EL (cell line): ENCODE measurements at regions not wholly inside any gene's neighbourhood (a gene's known extent, or its start where the extent isn't known, plus 50 kb on each side); places are given as distances from the start of the nearest gene placed in this dataset.
"Not testable (repeated sequence)": the region's sequence is repeated elsewhere in the genome, so short reads cannot be mapped to it uniquely, and the experiment has no call there.

Experiments
- DNase-seq: peaks from one replicate; pipeline ENCODE4 v3.0.0-alpha.2; 2016

DNA sequence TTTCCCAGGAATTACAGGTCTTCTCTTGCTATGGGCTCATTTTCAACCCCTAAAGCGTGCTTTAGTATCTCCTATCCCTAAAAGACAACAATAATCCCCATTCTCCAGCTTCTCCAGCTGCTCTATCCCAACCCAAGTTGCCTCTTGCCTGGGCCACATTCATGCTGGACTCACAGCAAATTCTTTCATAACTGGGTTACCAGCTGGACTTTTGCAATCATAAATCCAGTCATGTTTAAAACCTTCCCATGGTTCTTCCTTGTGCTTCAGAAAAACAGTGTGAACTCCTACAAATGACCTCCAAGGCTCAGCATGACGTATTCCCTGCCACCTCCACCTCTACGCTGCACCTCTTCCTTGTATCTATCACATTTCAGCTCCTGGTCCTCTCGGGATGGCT lies 346.9 kb downstream of the GADD45G start:
- DNase-seq, result no peak

DNA sequence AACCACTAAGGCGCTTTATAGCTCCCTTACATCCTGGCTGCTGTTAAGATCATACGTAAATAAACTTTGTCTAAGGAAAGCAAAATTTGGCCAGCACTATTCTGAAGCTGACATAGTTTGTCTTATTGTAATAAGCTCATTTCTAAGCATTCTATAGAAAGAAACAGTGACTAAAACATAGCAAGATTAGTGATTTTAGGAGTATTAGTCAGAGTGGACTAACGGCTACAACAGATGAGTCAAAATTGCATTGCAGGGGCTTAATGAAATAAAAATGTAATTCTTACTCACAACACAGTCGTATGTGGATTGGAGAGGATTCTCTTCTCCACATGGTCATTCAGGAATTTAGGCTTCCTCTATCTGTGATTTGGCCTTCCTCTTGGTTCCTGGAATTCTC lies 347.6 kb downstream of the GADD45G start:
- DNase-seq, result no peak

DNA sequence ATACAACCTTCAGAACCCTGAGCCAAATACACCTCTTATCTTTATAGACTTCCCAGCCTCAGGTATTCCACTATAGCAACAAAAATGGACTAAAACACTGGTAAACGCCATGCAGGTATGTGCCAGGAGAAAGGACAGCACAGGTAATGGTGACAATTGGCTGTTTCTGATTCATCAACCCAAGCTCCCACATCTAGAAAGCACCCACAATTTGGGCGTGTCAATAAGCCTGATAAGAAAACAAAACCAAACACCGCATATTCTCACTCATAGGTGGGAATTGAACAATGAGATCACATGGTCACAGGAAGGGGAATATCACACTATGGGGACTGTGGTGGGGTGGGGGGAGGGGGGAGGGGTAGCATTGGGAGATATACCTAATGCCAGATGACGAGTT lies 348.5 kb downstream of the GADD45G start:
- DNase-seq, result not testable (repeated sequence)

DNA sequence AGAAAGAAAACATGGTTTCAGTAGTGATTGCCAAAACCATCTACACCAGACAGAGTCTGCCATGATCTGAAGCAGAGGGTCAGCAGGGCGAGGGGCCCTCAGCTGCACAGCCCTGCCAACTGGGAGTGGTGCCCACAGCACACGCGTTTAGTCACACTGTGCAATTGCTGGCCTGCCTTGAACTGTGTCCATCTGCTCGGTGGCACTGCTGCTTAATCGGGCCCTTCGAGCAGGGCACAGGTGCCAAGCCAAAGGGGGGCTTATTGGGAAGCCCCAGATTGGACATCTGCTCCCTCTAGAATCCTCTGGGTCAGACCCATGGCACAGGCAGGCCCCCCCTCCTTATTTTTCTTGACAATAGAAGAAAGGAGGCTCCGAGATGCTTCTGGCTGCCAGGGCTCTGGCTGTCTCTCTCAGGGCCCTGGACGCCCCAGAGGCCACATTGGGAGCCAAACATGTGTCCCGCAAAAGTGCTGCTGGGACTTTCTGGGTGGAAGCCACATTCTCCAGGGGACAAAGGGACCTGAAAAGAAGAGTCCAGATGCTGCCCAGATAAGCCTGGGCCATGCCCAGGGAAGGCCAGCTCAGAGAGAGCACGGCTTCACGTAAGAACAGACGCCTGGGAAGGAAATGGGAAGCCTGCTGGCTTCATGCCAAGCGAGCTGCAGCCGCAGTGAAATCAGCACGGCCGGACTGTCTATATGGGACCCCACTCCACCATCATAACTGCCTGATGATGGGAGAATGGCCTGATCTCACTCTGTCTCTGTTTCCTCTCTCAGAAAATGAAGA lies 349.2 kb downstream of the GADD45G start:
- DNase-seq, result no peak

DNA sequence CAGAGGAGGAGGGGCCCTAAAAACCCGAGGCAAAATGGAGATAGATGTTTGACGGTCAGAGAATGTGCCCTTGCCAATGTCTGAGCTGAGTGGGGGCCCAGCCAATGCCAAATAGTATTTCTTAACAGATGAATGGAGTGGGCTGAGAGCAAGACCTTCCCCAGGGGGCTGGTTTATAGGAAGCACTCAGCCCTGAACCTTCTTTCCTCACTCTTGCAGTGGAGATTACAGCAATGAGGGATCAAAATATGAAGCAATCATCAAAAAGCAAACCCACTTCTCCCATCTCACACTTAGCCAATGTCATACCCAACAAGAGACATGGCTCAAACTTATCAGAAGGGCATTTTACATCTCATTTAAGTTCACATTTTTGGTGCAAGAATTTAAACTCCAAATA lies 350.3 kb downstream of the GADD45G start:
- DNase-seq, result no peak

DNA sequence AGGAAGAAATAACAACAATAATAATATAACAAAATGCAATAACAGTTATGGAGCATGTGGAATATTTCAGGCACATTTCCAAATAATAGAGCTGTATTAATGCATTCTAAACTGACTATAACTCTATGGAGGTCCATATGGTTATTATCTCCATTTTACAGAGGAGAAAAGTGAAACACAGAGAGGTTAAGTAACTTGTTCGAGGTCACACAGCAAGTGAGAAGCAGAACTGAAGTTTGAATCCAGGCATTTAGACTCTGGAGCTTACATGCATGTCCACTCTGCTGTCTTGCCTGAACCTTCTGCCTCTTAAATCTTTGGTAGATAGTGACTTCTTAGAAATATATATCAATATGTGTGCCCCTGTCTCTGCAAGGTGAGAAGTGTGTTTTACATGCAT lies 350.8 kb downstream of the GADD45G start:
- no peak for DNase-seq

DNA sequence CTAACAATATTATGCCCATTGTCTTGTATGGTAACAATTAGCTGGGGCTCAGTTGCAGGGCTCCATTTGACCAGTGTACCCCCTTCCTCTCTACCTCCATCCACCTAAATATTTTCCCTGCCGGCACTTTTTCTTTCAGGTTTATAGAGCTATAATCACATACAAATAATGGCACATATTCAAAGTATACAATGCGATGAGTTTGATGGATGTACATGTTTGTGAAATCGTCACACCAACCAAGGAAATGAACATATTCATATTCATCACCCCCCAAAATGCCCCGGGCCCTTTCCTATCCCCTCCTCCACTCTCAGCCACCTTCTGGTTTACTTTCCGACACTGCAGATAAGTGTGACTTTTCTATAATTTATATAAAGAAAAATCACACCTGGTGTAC lies 351.5 kb downstream of the GADD45G start:
- DNase-seq, result no peak

DNA sequence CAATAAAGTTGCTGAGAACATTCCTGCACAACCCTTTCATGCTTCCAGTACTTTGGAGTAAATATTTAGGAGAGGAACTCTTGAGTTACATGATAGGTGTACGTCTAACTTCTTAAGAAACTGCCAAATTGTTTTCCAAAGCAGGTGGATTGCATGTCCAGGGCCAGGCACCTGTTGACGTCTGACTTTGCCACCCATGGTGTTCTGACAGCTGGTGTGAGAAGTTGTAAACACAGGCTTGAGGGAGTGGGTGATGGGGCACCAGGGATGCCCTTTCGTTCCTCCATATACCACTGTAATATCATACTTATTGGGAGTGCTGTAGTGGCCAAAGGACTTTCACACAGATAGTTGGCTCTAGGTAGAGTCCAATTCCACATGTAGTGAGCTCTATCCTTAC lies 352.1 kb downstream of the GADD45G start:
- no peak for DNase-seq

DNA sequence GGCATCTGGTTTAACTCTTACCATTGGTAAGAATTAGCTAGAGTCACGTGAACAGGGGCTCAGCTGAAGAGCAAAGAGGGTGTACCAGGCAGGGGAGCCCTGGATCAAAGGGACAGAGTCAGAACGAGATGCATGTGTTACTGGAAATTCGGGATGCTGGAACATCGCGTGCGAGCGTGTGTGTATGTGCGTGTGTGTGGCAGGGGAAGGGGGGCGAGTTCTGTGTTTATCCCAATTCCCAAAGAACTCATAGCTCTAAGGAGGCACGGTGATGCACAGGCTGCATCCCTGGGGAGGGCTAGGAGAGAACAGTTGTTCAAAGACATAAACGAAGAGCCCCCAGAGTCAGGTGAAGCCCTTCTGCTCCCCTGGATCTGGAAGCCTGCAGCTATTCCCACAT lies 353.3 kb downstream of the GADD45G start:
- no peak for DNase-seq

DNA sequence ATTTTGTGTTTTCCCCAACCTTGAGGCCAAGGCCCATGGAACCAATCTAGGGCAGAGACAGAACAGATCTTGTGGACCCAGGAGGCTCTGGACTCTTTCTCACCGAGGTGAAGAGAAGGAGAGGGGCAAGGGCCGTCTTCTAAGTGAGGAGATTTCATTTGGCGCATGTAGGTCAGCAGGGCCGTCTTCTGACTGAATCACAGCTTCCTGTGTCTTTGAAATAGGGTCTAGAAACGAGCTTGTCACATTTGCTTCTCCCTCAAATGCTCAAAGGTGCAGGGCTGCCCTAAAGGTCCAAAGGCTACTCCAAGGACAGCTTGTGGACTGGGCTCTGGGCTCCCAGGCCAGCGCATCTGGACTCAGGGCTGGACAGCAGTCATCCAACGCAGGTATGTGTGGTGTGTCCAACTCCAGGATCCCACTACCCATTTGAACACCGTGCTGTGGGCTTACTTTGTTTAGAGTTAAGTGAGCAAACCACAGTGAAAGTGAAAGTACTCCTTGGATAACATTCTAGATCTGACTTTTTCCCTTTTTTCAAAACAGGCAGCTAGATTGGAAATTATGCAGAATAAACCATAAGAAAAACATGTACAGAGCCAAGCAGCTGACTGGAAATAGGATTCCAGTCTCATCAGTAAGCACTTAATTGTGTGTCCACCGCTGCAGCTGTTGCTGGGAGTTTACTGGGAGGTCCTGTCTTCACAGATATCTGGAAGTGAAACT lies 357.0 kb downstream of the GADD45G start:
- no peak for DNase-seq

DNA sequence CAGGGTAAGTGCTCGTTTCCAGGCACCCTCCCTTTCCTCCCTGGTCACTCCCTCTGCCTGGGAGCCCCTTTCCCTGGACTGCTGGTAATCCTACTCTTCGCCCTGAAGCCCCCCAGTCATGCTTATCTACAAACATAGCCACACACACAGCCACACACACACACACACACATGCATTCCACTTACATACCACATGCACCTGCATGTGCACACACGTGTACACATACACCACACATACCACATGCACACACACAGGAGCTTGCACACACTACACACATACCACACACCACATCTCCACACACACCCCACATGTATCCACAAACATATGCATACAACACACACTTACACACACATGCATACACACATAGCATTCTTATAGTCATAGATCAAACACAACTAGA lies 358.5 kb downstream of the GADD45G start:
- DNase-seq, result no peak

DNA sequence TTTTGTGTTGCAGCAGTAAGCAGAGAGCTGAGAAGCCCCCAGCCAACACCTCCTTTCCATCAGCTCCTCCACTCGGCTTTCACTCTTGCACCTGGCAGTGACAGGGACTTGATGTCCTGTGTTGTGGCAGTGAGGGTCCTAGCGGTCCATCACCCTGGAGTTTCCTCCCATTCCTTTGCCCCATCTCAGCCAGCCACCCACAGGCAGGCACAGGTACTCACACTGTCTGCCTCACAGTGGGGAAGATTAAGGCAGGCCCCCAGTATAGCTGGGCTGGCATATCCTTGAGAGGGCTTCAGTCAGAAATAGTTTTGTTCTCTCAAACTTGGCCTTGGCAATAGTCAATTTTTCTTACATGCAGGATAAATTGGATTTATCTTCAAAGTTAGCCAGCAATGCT lies 362.7 kb downstream of the GADD45G start:
- DNase-seq, result no peak

DNA sequence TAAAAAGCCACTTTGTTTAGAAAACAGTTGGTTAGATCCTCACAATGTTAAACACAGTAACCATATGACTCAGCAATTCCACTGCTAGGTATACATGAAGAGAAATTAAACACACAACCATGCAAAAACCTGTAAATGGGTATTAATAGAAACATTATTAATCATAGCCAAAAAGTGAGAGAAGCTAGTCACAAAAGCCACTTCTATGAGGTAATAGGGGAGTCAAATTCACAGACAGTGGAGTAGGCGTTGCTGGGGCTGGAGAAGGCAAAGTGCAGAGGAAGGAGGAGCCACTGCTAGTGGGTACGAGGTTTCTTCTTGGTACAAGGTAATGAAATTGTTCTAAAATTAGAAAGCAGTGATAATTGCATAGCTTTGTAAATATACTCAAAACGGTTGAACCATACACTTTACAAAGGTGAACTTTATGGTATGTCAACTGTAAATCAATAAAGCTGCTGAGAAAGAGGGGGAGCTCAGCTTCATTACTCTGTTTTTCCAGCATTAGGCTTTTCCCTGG lies 364.4 kb downstream of the GADD45G start:
- no peak for DNase-seq

DNA sequence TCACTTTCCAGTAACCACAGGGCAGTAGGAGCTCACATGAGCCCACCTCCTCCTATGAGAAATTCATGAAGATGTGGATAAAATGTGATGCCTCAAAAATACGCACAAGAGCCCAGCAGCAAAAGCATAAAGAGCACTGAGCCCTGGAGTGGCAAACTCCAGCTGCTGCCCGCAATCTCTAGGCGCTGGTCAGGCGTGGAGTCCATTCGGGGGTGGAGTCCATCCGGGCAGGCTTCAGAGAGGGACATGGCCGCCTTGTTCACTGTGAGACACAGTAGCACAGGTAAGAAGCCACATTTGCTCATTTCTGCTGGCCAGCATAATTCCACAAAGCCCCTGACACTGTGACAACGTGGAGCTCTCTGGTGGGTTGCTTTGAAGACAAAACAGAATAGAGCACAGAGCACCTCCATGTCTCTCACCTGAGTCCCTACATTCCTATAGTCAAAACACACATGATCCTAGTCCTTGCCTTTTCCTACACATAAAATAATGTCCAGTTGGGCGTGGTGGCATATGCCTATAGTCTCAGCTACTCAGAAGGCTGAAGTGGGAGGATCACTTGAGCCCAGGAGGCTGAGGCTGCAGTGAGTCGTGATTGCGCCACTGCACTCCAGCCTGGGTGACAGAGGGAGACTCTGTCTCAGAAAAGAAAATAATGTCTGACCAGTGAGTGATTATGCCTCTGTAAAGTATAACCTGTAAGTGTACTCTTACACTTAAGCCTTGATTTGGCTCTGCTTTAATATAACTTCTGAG lies 365.2 kb downstream of the GADD45G start:
- no peak for DNase-seq

DNA sequence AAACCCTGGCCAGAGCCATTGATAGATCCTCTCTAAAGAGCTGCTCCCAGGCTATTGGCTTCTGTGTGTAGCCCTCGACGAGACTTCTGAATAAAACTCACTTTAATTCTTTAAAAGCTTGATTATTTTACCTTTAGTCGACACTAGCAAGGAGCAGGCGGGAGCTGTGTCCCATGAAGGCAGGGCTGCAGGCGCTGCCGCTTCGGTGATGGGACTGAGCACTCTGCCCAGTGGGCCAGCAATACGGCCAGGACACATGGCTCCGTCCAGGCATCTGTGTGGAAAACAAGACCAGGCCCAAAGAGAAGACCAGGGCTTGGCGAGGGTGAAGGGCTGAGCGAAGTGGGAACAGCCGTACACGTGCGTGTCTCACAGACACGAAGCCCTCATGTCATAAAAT lies 365.9 kb downstream of the GADD45G start:
- DNase-seq, result no peak

DNA sequence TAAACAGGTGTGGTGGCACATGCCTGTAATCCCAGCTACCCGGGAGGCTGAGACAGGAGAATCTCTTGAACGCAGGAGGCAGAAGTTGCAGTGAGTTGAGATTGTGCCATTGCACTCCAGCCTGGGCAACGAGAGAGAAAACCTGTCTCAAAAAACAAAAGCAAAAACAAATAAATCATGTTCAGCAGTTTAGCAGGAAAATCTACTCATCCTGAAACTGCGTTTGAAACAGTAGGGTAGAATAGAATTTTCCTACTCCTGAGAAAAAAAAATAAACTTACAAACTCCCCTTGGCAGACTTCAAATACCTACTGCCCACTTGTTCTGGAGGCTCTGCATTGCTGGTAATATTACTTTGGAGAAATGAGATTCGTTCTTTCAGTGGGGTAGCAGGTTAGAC lies 367.7 kb downstream of the GADD45G start:
- DNase-seq, result no peak

DNA sequence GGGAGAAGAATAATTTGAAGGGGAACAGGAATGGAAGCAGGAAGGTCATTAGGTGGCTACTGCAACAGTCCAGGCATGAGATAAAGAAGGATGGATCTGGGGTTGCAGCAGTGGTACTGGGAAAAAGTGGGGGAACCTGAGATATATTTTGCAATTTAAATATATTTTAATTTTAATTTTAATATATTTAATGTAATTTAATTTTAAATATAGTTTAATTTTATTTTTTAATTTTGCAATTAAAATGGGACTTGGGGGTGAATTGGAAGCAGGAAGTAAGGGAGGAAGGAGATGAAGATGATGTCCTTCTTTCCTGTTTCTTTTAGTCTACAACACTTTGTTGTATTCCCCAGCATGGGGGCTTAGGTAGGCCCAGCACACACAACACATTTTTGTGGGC lies 369.8 kb downstream of the GADD45G start:
- DNase-seq, result no peak

DNA sequence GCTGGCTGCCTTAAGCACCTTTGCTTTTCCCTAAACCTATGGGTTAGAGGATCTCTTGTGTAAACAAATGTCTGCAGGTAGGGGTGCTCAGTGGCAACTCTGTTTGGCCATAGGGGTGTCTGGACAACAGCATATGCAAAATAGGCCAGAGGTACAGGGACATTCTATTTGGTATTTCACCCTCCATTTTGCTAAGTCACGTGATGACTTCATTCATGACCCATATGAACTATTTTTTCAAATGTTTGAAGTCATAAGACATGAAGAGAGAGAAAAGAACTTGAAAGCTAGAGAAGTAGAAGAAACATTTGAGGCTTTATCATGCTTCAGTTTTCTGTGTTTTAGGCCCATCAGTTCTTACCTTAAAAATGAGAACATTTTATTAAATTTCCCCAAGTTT lies 370.2 kb downstream of the GADD45G start:
- DNase-seq, result no peak

DNA sequence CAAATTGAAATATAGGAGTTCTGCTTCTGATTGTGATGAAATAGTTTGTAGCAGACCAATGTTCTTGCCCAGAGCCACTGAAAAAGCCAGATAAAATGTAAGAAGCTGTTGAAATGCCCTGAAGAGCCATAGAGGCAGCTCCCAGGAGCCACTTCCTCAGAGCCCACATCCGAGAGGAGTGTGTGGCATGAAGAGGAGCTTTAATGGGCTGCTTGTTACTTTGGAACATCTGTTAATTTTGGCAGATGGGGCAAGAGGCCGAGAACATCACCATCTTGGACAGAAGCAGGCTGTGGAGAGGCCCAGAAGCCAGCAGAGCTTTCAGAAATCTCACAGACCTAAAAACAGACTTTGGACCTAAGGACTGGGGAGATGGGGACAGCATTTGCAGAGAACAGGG lies 370.8 kb downstream of the GADD45G start:
- DNase-seq, result no peak

DNA sequence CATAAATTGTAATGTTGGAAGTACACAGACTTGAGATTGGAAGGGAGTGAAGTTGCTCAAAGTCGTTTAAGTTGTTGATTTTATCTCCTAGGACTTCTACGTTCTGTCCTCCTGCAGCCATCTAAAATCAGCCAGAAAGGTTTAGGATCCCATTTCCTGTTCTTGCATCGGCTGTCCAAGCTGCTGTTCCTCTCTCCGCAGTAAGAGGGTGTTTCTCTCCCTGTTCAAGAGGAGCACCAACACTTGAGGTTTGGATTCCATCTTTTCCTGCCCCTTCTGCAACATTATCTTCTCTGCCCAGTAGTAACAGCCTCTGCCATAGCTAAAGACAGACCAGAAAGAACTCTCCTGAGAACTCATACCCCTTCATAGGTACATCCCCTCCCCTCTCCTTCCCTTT lies 373.4 kb downstream of the GADD45G start:
- DNase-seq, result no peak

DNA sequence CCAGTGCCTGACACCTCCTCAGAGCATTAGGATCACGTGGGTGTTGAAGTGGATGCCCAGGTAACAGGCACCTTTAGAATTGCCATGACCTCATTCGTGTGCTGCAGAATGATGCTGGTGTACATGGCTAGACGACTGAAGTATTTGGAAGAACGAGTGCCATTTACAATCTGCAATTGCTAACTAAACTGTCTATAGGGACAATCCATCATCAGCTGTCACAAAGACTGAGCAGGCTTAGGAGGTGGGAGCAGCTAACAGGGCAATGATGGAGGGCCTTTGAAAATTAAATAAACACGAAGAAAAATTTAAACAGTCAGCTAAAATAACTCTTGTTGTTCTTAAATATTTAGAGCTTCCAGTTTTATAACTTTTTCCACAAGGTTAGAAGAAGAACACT lies 375.8 kb downstream of the GADD45G start:
- no peak for DNase-seq

DNA sequence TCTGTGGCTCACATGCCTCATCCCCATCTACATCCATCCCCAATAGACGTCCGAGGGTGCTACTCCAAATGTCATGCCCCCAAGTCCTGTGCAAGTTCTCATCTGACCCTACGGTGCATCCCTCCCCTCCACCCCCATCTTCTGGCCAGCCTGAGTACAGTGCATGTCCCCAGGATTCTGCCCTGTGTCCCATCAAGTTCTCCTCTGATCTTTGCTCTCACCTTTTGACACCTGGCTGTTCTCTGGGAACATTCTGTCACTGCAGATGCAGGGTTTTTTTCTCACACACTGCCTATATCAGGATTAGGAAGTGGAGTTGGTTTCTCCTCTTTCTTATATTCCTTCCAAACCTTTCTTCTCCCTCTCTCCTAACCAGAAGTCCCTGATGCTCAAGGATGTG lies 377.2 kb downstream of the GADD45G start:
- no peak for DNase-seq

DNA sequence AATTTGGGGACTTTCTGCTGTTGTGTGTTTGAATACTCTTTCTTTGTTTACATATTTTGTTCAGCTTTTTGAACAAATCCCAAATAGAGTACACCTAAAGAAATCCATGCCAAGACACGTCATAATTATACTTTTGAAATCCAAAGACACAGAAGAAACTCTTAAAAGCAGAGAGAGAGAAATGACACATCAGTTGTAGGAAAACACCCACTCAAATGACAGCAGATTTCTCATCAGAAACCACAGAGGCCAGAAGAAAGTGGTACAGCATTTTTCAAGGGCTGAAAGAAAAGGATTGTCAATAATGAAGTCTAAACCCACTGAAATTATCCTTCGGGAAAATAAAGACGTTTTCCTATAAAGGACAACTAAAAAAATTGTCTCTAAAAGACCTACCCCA lies 378.6 kb downstream of the GADD45G start:
- DNase-seq, result no peak

DNA sequence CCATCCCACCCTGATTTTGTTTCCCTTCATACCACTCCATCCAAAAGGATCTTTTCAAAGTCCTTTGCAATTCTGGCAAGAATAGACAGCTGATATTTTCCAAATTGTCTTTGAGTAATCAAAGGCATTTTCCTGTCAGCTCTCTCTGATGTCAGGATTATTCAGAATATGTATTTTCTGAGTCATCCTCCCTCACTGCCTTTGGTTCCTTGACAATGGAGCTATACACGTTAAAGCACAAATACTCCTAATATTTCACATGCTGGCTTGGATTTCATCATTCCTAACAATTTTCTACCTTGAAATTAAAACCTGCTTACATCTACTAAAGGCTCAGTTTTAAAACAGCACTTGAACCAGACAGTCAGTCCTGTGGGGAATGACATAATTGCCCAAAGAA lies 379.4 kb downstream of the GADD45G start:
- no peak for DNase-seq
